IMR-90 (cell line): ENCODE measurements at regions not wholly inside any gene's neighbourhood (a gene's known extent, or its start where the extent isn't known, plus 50 kb on each side); places are given as distances from the start of the nearest gene placed in this dataset.

Source experiments
- CEBPB ChIP-seq: IDR thresholded peaks from 2 replicates; pipeline ENCODE4 v1.6.1; 2012; ENCODE audit warnings: low read depth, low read length, improper control_type of control experiment
- MAZ ChIP-seq: IDR thresholded peaks from 2 replicates; pipeline ENCODE4 v1.6.1; 2012; ENCODE audit warnings: low read depth, mild to moderate bottlenecking, low read length, improper control_type of control experiment, moderate library complexity, borderline replicate concordance
- POLR2A ChIP-seq: IDR thresholded peaks from 2 replicates; pipeline ENCODE4 v1.6.1; 2012; ENCODE audit warnings: mild to moderate bottlenecking, low read depth, low read length
- RAD21 ChIP-seq: IDR thresholded peaks from 2 replicates; pipeline ENCODE4 v1.6.1; 2012; ENCODE audit warnings: low read length, improper control_type of control experiment
- RCOR1 ChIP-seq: IDR thresholded peaks from 2 replicates; pipeline ENCODE4 v1.6.1; 2012; ENCODE audit warnings: mild to moderate bottlenecking, low read length, improper control_type of control experiment; ENCODE audit not compliant: insufficient replicate concordance
- SMC3 ChIP-seq: fragments of 150-350 bp; IDR thresholded peaks from 2 replicates; pipeline ENCODE4 v1.6.1; 2016; ENCODE audit warnings: low read depth, mild to moderate bottlenecking, antibody characterized with exemption, low read length, moderate library complexity
- TF ChIP-seq, protein P1 (sequence below): conservative IDR thresholded peaks from 2 replicates; pipeline ENCODE4 v1.5.1; 2012; ENCODE audit warnings: mild to moderate bottlenecking, low read depth, low read length, improper control_type of control experiment
- TF ChIP-seq, protein P2 (sequence below): fragments of 150-350 bp; IDR thresholded peaks from 2 replicates; pipeline ENCODE4 v1.6.1; 2017; ENCODE audit warnings: mild to moderate bottlenecking, antibody characterized with exemption, low read length, low read depth

DNA sequence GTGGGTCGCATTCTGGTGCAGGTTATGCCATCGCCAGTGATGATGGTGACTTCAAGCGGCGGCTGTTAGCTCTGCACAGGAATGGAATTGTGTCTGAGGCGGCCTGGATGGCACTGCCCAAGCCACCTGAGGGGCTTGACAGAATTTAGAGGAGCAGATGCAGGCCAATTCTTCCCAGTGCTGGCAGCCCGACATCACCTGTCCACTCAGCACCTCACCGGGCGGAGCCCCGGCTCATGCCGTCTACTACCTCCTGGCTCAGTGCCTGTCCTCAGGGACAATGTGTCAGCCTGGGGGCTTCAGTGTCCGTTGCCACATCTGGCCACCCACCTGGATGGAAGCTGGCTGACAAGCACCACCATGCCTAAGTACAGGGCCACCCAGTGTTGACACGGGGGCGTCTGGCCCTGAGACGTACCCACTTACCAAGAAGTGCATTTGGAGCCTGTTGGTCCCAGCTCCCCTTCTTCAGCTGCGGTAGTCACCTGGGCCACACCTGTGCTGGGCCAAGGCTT, 420.5 kb upstream of the MKI67 start:
- TF ChIP-seq, protein P1, sequence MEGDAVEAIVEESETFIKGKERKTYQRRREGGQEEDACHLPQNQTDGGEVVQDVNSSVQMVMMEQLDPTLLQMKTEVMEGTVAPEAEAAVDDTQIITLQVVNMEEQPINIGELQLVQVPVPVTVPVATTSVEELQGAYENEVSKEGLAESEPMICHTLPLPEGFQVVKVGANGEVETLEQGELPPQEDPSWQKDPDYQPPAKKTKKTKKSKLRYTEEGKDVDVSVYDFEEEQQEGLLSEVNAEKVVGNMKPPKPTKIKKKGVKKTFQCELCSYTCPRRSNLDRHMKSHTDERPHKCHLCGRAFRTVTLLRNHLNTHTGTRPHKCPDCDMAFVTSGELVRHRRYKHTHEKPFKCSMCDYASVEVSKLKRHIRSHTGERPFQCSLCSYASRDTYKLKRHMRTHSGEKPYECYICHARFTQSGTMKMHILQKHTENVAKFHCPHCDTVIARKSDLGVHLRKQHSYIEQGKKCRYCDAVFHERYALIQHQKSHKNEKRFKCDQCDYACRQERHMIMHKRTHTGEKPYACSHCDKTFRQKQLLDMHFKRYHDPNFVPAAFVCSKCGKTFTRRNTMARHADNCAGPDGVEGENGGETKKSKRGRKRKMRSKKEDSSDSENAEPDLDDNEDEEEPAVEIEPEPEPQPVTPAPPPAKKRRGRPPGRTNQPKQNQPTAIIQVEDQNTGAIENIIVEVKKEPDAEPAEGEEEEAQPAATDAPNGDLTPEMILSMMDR = no peak
- no peak for TF ChIP-seq POLR2A
- TF ChIP-seq CEBPB = no peak
- TF ChIP-seq, protein P2, sequence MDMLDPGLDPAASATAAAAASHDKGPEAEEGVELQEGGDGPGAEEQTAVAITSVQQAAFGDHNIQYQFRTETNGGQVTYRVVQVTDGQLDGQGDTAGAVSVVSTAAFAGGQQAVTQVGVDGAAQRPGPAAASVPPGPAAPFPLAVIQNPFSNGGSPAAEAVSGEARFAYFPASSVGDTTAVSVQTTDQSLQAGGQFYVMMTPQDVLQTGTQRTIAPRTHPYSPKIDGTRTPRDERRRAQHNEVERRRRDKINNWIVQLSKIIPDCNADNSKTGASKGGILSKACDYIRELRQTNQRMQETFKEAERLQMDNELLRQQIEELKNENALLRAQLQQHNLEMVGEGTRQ = no peak
- no peak for TF ChIP-seq MAZ
- TF ChIP-seq RCOR1 = no peak
- no peak for TF ChIP-seq SMC3
- TF ChIP-seq RAD21 = no peak
